ENCODE measurements at regions not wholly inside any gene's neighbourhood (a gene's known extent, or its start where the extent isn't known, plus 50 kb on each side); places are given as distances from the start of the nearest gene placed in this dataset.

DNA sequence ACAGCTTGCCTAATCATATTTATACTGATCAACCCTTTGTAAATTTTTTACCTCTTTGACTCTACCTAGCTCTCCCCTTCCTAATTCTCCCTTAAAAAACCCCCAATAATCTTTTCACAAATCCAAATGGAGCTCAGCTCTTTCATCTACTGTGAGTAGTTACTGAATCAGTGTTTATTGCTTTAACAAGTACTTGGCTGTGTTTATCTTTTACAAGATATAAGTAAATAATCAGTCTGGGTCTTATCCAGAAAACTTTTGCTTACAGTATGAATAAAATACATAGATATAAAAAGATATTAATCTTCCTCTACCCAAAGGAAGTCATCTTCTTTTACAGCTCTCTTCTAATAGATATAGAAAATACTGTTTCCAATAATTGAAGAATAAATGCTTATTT lies 366.4 kb downstream of the RAP2B start:
- TF ChIP-seq, protein P1, sequence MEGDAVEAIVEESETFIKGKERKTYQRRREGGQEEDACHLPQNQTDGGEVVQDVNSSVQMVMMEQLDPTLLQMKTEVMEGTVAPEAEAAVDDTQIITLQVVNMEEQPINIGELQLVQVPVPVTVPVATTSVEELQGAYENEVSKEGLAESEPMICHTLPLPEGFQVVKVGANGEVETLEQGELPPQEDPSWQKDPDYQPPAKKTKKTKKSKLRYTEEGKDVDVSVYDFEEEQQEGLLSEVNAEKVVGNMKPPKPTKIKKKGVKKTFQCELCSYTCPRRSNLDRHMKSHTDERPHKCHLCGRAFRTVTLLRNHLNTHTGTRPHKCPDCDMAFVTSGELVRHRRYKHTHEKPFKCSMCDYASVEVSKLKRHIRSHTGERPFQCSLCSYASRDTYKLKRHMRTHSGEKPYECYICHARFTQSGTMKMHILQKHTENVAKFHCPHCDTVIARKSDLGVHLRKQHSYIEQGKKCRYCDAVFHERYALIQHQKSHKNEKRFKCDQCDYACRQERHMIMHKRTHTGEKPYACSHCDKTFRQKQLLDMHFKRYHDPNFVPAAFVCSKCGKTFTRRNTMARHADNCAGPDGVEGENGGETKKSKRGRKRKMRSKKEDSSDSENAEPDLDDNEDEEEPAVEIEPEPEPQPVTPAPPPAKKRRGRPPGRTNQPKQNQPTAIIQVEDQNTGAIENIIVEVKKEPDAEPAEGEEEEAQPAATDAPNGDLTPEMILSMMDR (IDR thresholded peaks at IDR 0.05) = no peak
- no peak for TF ChIP-seq POLR2A (IDR thresholded peaks at IDR 0.05)

All from heart left ventricle (tissue), 13 donors.